HG03521 (cell line): ENCODE measurements at regions not wholly inside any gene's neighbourhood (a gene's known extent, or its start where the extent isn't known, plus 50 kb on each side); places are given as distances from the start of the nearest gene placed in this dataset.

Source experiments
- ATAC-seq: cut with Tn5 transposase; IDR thresholded peaks from one replicate; pipeline ENCODE4 v1.9.1; 2021; ENCODE audit warnings: mild to moderate bottlenecking, moderate library complexity; ENCODE audit not compliant: unreplicated experiment

DNA sequence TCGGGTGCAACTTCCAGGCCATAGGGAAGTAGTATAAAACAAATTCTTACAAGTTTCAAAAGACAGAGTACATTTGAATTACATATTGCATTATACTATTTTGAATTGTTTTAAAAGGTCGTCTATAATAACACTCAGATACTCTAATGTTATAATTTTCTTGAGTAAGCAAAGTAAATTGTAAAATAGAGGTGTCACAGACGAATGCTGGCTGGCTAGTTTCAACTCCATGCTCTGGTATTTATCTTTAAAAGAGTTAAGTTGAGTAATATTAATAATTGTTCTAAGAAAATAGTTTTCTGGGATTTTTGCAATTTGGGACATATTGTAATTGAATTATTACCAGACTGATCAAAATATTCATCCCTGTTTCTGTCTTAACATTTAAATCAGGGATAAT, 764.9 kb downstream of the TECRL start:
- no peak for ATAC-seq

- ATAC-seq, result no peak
Measured at GRCh38 chr4:63637270-63637669, 772.0 kb downstream of the TECRL start.

DNA sequence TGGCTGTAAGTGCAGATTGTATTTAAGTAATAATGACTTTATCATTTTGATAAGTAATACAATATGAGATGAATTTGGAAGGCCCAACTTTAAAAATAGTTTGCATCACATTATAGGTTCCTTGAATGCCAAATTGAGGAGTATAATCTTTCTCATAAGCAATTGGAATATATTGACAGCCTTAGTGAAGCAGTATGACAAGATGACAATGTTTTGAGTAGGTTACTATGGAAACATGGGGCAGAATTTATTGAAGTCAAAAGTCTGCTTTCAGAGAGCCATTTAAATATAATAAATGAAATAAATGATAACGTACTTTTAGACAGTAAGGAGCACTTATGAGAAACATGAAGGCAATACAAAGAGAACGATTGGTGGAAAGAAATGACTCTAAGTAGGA, 776.4 kb downstream of the TECRL start:
- no peak for ATAC-seq

- no peak for ATAC-seq
Measured at GRCh38 chr4:63620271-63620670, 789.0 kb downstream of the TECRL start.

DNA sequence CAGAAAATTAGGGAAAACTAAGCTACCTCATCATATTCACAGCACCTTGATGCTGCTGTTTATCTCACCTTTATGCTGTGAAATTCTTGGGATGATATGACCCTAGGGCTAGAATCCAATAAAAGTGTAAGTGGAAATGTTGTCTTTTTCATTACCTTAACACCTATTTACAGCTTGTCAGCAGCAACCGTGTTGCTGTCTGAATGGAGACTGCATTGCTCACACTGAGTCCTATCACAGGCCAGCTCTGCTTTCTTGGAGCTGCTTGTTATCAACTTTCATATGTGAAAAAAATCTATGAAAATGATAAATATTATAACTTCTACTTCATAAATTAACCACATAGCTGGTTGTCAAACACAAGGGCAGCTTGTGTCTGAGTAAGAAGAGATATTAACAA, 789.5 kb downstream of the TECRL start:
- no peak for ATAC-seq

- ATAC-seq, result no peak
Measured at GRCh38 chr4:63618883-63619718, 790.1 kb downstream of the TECRL start.

- ATAC-seq, result no peak
Measured at GRCh38 chr4:63607169-63607872, 801.9 kb downstream of the TECRL start.

GRCh38 chr4:63589796-63590195, 819.5 kb downstream of the TECRL start:
- no peak for ATAC-seq

- ATAC-seq, result no peak
Measured at GRCh38 chr4:63583561-63583960, 825.7 kb downstream of the TECRL start.

- no peak for ATAC-seq
Measured at GRCh38 chr4:63583007-63583406, 826.2 kb downstream of the TECRL start.

DNA sequence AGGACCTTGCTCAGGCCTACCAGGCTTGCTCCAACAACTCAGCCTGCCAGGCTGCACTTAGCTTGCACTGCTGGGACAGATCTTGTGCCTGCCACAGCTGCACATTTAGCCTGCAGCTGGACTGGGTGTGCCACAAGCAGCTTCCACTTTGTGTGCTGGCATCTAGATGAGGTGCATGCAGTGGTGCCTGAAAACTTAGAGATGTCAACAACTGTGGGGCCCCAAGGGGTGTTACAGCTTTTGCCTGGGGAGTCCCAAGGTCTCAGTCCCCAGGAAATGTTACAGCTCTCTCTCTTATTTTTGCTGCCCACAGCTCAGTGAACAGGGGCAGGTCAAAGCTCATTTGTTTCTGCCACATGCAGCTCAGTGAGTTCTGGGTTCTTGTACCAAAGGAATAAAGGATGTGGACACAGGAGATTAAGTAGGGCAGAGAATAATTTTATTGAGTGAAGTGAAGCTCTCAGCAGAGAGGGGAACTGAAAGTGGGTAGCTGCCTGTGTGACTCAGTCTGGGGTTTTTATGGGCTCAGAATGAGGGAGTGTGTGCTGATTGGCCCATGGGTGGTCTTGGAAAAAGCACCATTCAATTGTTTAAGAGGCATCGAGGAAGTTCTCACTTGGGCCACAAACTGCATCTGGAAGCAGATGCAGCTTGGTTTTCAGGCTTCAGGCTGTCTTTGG, 828.3 kb downstream of the TECRL start:
- ATAC-seq, result no peak

GRCh38 chr4:63578383-63578782, 830.9 kb downstream of the TECRL start:
- no peak for ATAC-seq

DNA sequence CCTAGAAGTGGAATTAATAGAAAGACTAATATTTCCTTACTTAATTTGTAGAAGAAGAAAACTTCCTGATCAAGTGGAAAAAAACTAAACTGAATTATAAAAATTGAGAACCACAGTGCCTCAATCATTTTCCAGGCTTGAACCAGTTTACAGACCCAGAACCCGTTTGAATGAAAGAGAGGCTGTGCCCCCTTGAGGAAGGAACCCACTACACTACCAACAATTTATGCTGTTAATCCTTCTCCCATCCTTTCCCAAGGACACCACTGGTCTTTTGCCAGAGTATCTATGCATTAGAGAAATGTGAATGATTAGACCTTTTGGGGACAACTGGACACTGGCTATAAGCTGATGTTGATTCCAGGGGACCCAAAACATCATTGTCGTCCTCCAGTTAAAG, 842.6 kb downstream of the TECRL start:
- ATAC-seq, result no peak

- ATAC-seq, result no peak
Measured at GRCh38 chr4:63563288-63564014, 845.8 kb downstream of the TECRL start.

DNA sequence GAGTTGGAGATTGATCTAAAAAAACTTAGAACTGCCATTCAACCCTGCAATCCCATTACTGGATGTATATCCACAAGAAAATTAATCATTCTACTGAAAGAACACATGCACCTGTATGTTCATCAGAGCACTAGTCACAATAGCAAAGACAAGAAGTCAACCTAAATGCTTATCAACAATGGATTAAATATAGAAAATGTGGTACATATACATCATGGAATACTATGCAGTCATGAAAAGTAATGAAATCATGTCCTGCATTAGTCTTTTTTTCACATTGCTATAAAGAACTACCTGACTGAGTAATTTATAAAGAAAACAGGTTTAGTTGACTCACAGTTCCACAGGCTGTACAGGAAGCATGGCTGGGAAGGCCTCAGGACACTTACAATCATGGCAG, 850.5 kb downstream of the TECRL start:
- ATAC-seq, result no peak

- no peak for ATAC-seq
Measured at GRCh38 chr4:63556332-63556731, 852.9 kb downstream of the TECRL start.

GRCh38 chr4:63553123-63553522, 856.1 kb downstream of the TECRL start:
- ATAC-seq, result no peak

GRCh38 chr4:63541828-63542227, 867.4 kb downstream of the TECRL start:
- ATAC-seq, result no peak

- no peak for ATAC-seq
Measured at GRCh38 chr4:63529581-63530337, 879.5 kb downstream of the TECRL start.

DNA sequence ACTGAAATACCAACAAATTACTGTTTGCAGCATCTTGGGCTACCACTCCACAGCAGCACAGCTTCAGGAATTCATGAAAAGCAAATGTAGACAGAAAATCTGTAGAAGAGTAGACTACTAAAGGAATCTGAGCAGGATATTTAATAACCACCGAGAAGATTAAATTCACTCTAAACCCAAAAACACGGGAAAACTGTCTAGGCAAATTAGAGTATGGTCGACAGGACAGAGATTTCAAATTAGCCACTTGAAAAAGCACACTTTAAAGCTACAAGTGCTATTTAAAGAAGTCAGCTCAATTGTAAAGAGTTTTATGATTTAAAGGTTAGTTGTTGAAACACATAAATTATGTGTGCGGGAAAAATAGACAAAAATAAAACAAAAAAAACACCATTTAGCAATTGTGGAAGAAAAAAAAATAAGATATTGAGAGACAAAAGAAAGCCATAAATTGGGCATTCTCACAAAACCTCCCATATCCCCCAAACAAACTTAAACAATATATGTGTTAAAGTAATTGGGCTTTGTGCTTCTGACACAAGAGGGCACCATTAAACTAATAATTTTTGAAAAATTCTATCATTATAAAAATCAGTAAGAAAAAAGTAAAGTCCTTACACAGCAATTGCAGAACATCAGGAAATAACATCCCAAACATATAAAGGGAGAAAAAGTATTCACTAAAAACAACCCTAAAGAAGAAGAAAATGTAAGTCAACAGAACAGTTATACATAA, 880.8 kb downstream of the TECRL start:
- no peak for ATAC-seq
